ENCODE measurements at regions not wholly inside any gene's neighbourhood (a gene's known extent, or its start where the extent isn't known, plus 50 kb on each side); places are given as distances from the start of the nearest gene placed in this dataset.

- TF ChIP-seq CTCF (IDR thresholded peaks at IDR 0.05 in 2 of 3, conservative IDR thresholded peaks at IDR 0.05 in 1 of 3; ENCODE audit: borderline replicate concordance in 1 of 3, insufficient read depth in 1 of 3, low read depth in 2 of 3, low read length in 2 of 3), result no peak
- TF ChIP-seq ZBTB33 (IDR thresholded peaks at IDR 0.05; ENCODE audit: extremely low read depth, insufficient replicate concordance, low read length), result no peak
- TF ChIP-seq EZH2 (IDR thresholded peaks at IDR 0.05), result no peak
- no peak for TF ChIP-seq YY1 (IDR thresholded peaks at IDR 0.05; ENCODE audit: extremely low read depth, insufficient replicate concordance, low read depth, low read length)
- TF ChIP-seq EZH2phosphoT487 (IDR thresholded peaks at IDR 0.05; ENCODE audit: borderline replicate concordance), result no peak
These were observed 571.1 kb downstream of the PCDH7 start for GRCh38 chr4:31291238-31291637.

All from HCT116 (cell line).